Keratinocyte (primary cell): ENCODE measurements at regions not wholly inside any gene's neighbourhood (a gene's known extent, or its start where the extent isn't known, plus 50 kb on each side); places are given as distances from the start of the nearest gene placed in this dataset.

Experiments
- DNase-seq: peaks from one replicate; pipeline ENCODE4 v3.0.0-alpha.2; 2011; ENCODE audit warnings: low read depth, missing footprints, low spot score
- FAIRE-seq: peaks from 2 replicates; lab custom pipeline; 2011; peaks lifted over from hg19 to GRCh38; lab: Jason Lieb, UNC
- H2AFZ ChIP-seq: 2 replicates; pipeline ENCODE4 v1.6.0; 2012; ENCODE audit warnings: low read length, control low read depth, inconsistent platforms; ENCODE audit not compliant: control insufficient read depth
- H3K27ac ChIP-seq: 2 replicates; pipeline ENCODE4 v1.5.1; 2011; ENCODE audit warnings: low read length; ENCODE audit not compliant: control insufficient read depth, insufficient read depth
- H3K27me3 ChIP-seq: 3 replicates; pipeline ENCODE4 v1.6.0; 2011; ENCODE audit warnings: low read length; ENCODE audit not compliant: control insufficient read depth, insufficient read depth; ENCODE audit errors: extremely low read depth
- H3K36me3 ChIP-seq, 2 experiments: 2 replicates in 1 of 2; 3 replicates in 1 of 2; pipeline ENCODE4 v1.5.1; 2011; ENCODE audit warnings: low read length in 2 of 2, mild to moderate bottlenecking in 1 of 2; ENCODE audit not compliant: control insufficient read depth in 2 of 2, insufficient read depth in 2 of 2; ENCODE audit errors: extremely low read depth in 1 of 2
- H3K4me1 ChIP-seq: 3 replicates; pipeline ENCODE4 v1.5.1; 2011; ENCODE audit warnings: low read length; ENCODE audit not compliant: control insufficient read depth, insufficient read depth; ENCODE audit errors: extremely low read depth
- H3K4me2 ChIP-seq: 3 replicates; pipeline ENCODE4 v1.6.0; 2011; ENCODE audit warnings: low read depth, low read length; ENCODE audit not compliant: control insufficient read depth, insufficient read depth; ENCODE audit errors: extremely low read depth
- H3K4me3 ChIP-seq, 3 experiments: fragments of 200-600 bp in 1 of 3; sonication (generic) in 1 of 3; 2 replicates in 2 of 3; 3 replicates in 1 of 3; pipeline ENCODE4 v1.5.1; 2011 to 2016; ENCODE audit warnings: low read length in 3 of 3, mild to moderate bottlenecking in 3 of 3, control low read depth in 2 of 3, inconsistent platforms in 1 of 3, low read depth in 1 of 3, mixed read lengths in 1 of 3, mixed run types in 1 of 3, moderate library complexity in 1 of 3; ENCODE audit not compliant: control insufficient read depth in 2 of 3, insufficient read depth in 2 of 3; ENCODE audit errors: extremely low read depth in 1 of 3
- H3K79me2 ChIP-seq: 2 replicates; pipeline ENCODE4 v1.6.0; 2012; ENCODE audit warnings: low read length; ENCODE audit not compliant: control insufficient read depth, insufficient read depth
- H3K9ac ChIP-seq: 3 replicates; pipeline ENCODE4 v1.6.0; 2011; ENCODE audit warnings: low read length; ENCODE audit not compliant: control insufficient read depth, insufficient read depth; ENCODE audit errors: extremely low read depth
- H3K9me1 ChIP-seq: 3 replicates; pipeline ENCODE4 v1.6.0; 2011; ENCODE audit warnings: low read length; ENCODE audit not compliant: control insufficient read depth, insufficient read depth; ENCODE audit errors: extremely low read depth
- H3K9me3 ChIP-seq: 2 replicates; pipeline ENCODE4 v1.5.1; 2012; ENCODE audit warnings: low read depth, low read length; ENCODE audit not compliant: control insufficient read depth
- H4K20me1 ChIP-seq: 3 replicates; pipeline ENCODE4 v1.6.0; 2011; ENCODE audit warnings: low read length; ENCODE audit not compliant: control insufficient read depth, insufficient read depth; ENCODE audit errors: extremely low read depth
- CTCF ChIP-seq, 3 experiments: IDR thresholded peaks in 1 of 3; conservative IDR thresholded peaks in 1 of 3; optimal IDR thresholded peaks in 1 of 3; 2 replicates in 2 of 3; 3 replicates in 1 of 3; pipeline versions ENCODE3 to v1.5.1; 2011; ENCODE audit warnings: low read length in 3 of 3, mild to moderate bottlenecking in 3 of 3, moderate library complexity in 2 of 3, control low read depth in 1 of 3, inconsistent platforms in 1 of 3; ENCODE audit not compliant: insufficient read depth in 2 of 3; ENCODE audit errors: extremely low read depth in 1 of 3
- EZH2 ChIP-seq: IDR thresholded peaks from one replicate; pipeline ENCODE4 v1.6.1; 2012; ENCODE audit warnings: inconsistent platforms, mild to moderate bottlenecking, low read length, moderate library complexity
- dilution Hi-C: fragments of 300-500 bp; cut with MboI; formaldehyde crosslinking; loops from one replicate; pipeline ENCODE4 v1.7.0; 2020; ENCODE audit warnings: low sequenced_read_pairs; ENCODE audit not compliant: extremely low pct_ligation_motif_present

GRCh38 chr4:188408244-188409030, 269.2 kb downstream of the TRIML1 start:
- H3K4me2 ChIP-seq = no peak overlapping the region
- no peak overlapping the region for H3K4me3 ChIP-seq
- H4K20me1 ChIP-seq = no peaks in the 10 kb centered on the region
- H3K4me1 ChIP-seq = no peaks in the 10 kb centered on the region
- H3K9ac ChIP-seq = no peak overlapping the region
- dilution Hi-C loops = no loop called here
- no peaks in the 10 kb centered on the region for H3K9me1 ChIP-seq
- no peak overlapping the region for H2AFZ ChIP-seq
- TF ChIP-seq EZH2 (no peak), CTCF (optimal IDR thresholded peaks at IDR 0.05 in 1 of 3, IDR thresholded peaks at IDR 0.05 in 1 of 3, conservative IDR thresholded peaks at IDR 0.05 in 1 of 3; ENCODE audit: extremely low read depth in 1 of 3, insufficient read depth in 2 of 3, low read length in 3 of 3) (no peak)
- DNase-seq (no peak), FAIRE-seq (no peak)
- H3K27me3 ChIP-seq = no peaks in the 10 kb centered on the region
- H3K9me3 ChIP-seq = no peaks in the 10 kb centered on the region
- H3K36me3 ChIP-seq = no peaks in the 10 kb centered on the region
- H3K79me2 ChIP-seq = no peaks in the 10 kb centered on the region
- H3K27ac ChIP-seq = no peak overlapping the region

- H3K4me1 ChIP-seq = no peaks in the 10 kb centered on the region
- H3K36me3 ChIP-seq = no peaks in the 10 kb centered on the region
- TF ChIP-seq EZH2 = no peak
- TF ChIP-seq CTCF (optimal IDR thresholded peaks at IDR 0.05 in 1 of 3, IDR thresholded peaks at IDR 0.05 in 1 of 3, conservative IDR thresholded peaks at IDR 0.05 in 1 of 3; ENCODE audit: extremely low read depth in 1 of 3, insufficient read depth in 2 of 3, low read length in 3 of 3) = no peak
- H3K9me3 ChIP-seq = no peaks in the 10 kb centered on the region
- H3K27me3 ChIP-seq = no peaks in the 10 kb centered on the region
- H3K9me1 ChIP-seq = no peaks in the 10 kb centered on the region
- no peak overlapping the region for H3K27ac ChIP-seq
- FAIRE-seq = no peak
- DNase-seq = no peak
- H3K4me3 ChIP-seq = no peak overlapping the region
- no peak overlapping the region for H2AFZ ChIP-seq
- H3K79me2 ChIP-seq = no peaks in the 10 kb centered on the region
- no peak overlapping the region for H3K4me2 ChIP-seq
- dilution Hi-C loops = no loop called here
- no peaks in the 10 kb centered on the region for H4K20me1 ChIP-seq
- no peak overlapping the region for H3K9ac ChIP-seq
Observed at GRCh38 chr4:188409851-188410250, 270.6 kb downstream of the TRIML1 start.
